Stimulated activated naive CD8-positive, alpha-beta T cell treated with anti-CD3 and anti-CD28 coated beads, Interleukin-15, amount 100 ng/mL, for 72 hours (primary cell): ENCODE measurements at regions not wholly inside any gene's neighbourhood (a gene's known extent, or its start where the extent isn't known, plus 50 kb on each side); places are given as distances from the start of the nearest gene placed in this dataset.
"Not testable (repeated sequence)": the region's sequence is repeated elsewhere in the genome, so short reads cannot be mapped to it uniquely, and the experiment has no call there.

ENCODE experiments used
- ATAC-seq: fragments of 150-1000 bp; cut with Tn5 transposase; 2 replicates; pipeline ENCODE4 v1.10.0; 2021; ENCODE audit warnings: mild to moderate bottlenecking, moderate library complexity
- DNase-seq, 2 donors: peaks; one replicate each; pipeline ENCODE4 v3.0.0; 2021 to 2022
- H3K27ac Mint-ChIP-seq, 2 donors: one replicate each; pipeline ENCODE4 v1.8.0; 2022; ENCODE audit warnings: mild to moderate bottlenecking in 2 of 2, mixed read lengths in 2 of 2, moderate library complexity in 2 of 2
- H3K27me3 Mint-ChIP-seq: one replicate; pipeline ENCODE4 v1.8.0; 2022; ENCODE audit warnings: mixed read lengths
- H3K4me1 Mint-ChIP-seq: one replicate; pipeline ENCODE4 v1.8.0; 2022; ENCODE audit warnings: mild to moderate bottlenecking, mixed read lengths
- H3K4me3 Mint-ChIP-seq, 2 donors: one replicate each; pipeline ENCODE4 v1.8.0; 2022; ENCODE audit warnings: mild to moderate bottlenecking in 2 of 2, mixed read lengths in 2 of 2, moderate library complexity in 1 of 2
- H3K9me3 Mint-ChIP-seq, 2 donors: one replicate each; pipeline ENCODE4 v1.8.0; 2022; ENCODE audit warnings: mixed read lengths in 2 of 2

DNA sequence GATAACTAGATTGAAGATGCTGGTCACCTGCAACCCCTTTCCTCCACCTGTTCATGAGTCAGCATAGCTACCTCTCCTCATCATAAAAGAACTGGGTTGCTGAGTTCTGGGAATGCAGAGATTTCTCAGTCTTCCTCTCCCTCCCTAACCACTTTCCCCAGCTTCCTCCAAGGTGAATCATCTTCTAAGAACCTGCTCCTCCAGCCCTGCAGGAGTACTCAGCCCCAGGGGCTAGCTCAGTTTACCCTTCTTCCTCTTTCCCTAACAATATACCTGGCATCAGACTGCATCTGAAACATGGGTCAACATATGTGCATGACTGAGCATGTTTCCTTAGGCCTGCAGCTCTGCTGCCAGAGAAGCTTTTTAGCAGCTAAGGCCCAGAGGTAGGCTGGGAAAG, 1157.5 kb upstream of the SEL1L start:
- H3K27ac Mint-ChIP-seq = not testable (repeated sequence)

DNA sequence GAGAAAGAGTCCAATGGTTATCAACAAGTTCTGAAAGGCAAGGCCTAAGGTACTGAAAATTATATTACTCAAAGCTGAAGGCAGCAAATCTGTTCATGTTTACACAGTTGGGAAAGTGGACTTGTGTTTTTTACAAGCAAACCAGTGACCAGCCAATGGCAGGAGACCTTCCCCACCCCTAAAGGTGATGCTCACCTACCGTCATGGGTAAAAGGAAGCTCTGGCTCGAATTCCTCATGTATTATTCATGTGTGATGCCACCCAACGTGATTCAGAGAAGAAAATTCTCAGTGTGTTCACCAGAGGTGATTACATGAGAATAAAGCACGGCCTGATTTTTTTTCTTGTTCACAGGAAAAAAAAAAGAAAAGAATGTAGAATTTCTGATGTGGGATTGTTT, 1161.2 kb upstream of the SEL1L start:
- peaks cover 8 to 9% of the 10 kb centered on the region in 2 donors for H3K9me3 Mint-ChIP-seq
- ATAC-seq (no peak), DNase-seq (no peak)
- H3K4me3 Mint-ChIP-seq = no peak overlapping the region
- no peaks in the 10 kb centered on the region for H3K27me3 Mint-ChIP-seq
- no peaks in the 10 kb centered on the region for H3K4me1 Mint-ChIP-seq
- no peak overlapping the region for H3K27ac Mint-ChIP-seq

More for the DNA sequence above, 1157.5 kb upstream of the SEL1L start:
- not testable (repeated sequence) for H3K4me1 Mint-ChIP-seq, ATAC-seq, H3K4me3 Mint-ChIP-seq, H3K27me3 Mint-ChIP-seq, H3K9me3 Mint-ChIP-seq, DNase-seq

DNA sequence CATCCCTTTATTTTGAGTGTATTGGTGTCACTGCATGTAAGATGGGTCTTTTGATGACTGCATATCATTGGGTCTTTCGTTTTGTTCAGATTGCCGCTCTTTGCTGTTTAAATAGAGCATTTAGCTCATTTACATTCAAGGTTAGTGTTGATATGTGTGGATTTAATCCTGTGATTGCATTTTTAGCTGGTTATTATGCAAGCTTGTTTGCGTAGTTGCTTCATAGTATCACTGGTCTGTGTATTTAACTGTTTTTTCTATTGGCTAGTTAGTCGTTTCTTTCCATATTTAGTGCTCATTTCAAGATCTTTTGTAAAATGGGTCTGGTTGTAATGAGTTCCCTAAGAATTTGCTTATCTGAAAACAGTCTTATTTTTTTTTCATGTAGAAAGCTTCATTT, 1170.6 kb upstream of the SEL1L start:
- H3K4me1 Mint-ChIP-seq = no peaks in the 10 kb centered on the region
- H3K4me3 Mint-ChIP-seq = no peak overlapping the region
- no peak for DNase-seq
- peaks cover 19 to 28% of the 10 kb centered on the region in 2 donors for H3K9me3 Mint-ChIP-seq
- ATAC-seq = no peak
- no peak overlapping the region for H3K27ac Mint-ChIP-seq
- no peaks in the 10 kb centered on the region for H3K27me3 Mint-ChIP-seq

- ATAC-seq (no peak), DNase-seq (peak; percentile 24 to 26)
- no peaks in the 10 kb centered on the region for H3K9me3 Mint-ChIP-seq
- H3K4me1 Mint-ChIP-seq = no peaks in the 10 kb centered on the region
- H3K27ac Mint-ChIP-seq = no peak overlapping the region
- no peaks in the 10 kb centered on the region for H3K27me3 Mint-ChIP-seq
- no peak overlapping the region for H3K4me3 Mint-ChIP-seq
These were observed 1176.7 kb upstream of the SEL1L start for GRCh38 chr14:82710267-82710841.

DNA sequence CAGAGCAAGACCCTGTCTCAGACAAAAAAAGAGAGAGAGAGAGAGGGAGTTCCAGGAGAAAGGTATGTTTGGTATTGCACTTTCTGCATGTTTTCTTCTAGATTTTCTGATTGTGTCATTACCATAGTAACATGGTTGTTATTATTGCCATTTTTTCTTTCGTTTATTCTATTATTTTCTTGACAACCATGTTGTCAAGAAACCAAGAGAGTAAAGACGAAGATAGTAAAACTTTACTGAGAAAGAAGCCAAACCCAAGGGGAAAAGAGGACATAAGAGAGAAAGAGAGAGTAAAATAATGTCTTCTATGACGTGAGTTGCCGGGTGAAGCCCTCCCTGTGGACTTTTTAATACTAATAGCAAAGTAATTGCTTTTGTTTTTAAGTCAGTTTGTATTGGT, 1186.0 kb upstream of the SEL1L start:
- H3K27ac Mint-ChIP-seq = no peak overlapping the region
- no peak overlapping the region for H3K4me3 Mint-ChIP-seq
- peaks cover 3 to 10% of the 10 kb centered on the region in 2 donors for H3K9me3 Mint-ChIP-seq
- no peaks in the 10 kb centered on the region for H3K27me3 Mint-ChIP-seq
- no peaks in the 10 kb centered on the region for H3K4me1 Mint-ChIP-seq
- ATAC-seq = no peak
- DNase-seq = no peak

DNA sequence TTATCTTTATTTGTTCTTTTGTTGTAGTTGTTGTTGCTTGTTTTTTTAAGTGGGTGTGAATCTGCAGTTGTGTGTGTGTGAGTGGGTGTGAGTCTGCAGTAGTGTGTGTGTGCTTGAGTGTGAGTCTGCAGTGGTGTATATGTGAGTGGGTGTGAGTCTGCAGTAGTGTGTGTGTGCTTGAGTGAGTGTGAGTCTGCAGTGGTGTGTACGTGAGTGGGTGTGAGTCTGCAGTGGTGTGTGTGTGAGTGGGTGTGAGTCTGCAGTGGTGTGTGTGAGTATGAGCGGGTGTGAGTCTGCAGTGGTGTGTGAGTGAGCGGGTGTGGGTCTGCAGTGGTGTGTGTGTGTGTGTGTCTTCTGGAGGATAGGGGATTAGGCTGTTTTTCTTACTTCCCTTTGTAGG, 1186.8 kb upstream of the SEL1L start:
- Mint-ChIP-seq H3K27me3 (no peaks in the 10 kb centered on the region), H3K4me3 (no peak overlapping the region), H3K27ac (no peak overlapping the region), H3K9me3 (peaks cover 11 to 17% of the 10 kb centered on the region in 2 donors), H3K4me1 (no peaks in the 10 kb centered on the region)
- DNase-seq = no peak
- ATAC-seq = no peak

DNA sequence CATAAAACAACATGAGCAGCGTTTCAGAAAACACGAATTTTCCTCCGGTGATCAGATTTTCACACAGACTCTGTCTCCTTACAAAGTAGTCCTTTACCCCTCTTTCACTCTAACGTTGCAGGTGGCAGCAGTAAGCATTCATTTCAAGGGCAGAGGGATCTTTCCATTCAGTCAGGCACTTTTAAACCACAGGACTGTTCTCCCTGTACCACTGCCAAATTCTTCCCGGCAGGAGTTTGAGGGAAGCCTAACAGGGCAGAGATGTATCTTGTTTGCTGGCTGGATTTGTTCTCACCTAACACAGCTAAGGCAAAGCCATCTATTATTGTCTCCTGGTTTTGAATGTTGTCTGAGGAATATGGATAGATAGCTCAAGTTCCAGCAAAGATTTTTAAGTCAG, 1187.3 kb upstream of the SEL1L start:
- no peaks in the 10 kb centered on the region for H3K4me1 Mint-ChIP-seq
- no peak overlapping the region for H3K27ac Mint-ChIP-seq
- no peak overlapping the region for H3K4me3 Mint-ChIP-seq
- DNase-seq = no peak
- ATAC-seq = no peak
- H3K27me3 Mint-ChIP-seq = no peaks in the 10 kb centered on the region
- peaks cover 11 to 17% of the 10 kb centered on the region in 2 donors for H3K9me3 Mint-ChIP-seq

GRCh38 chr14:82724316-82724715, 1190.7 kb upstream of the SEL1L start:
- no peaks in the 10 kb centered on the region for H3K4me1 Mint-ChIP-seq
- no peaks in the 10 kb centered on the region for H3K27me3 Mint-ChIP-seq
- no peak overlapping the region for H3K4me3 Mint-ChIP-seq
- H3K9me3 Mint-ChIP-seq = peaks cover 17 to 24% of the 10 kb centered on the region in 2 donors
- DNase-seq (no peak), ATAC-seq (no peak)
- H3K27ac Mint-ChIP-seq = no peak overlapping the region

DNA sequence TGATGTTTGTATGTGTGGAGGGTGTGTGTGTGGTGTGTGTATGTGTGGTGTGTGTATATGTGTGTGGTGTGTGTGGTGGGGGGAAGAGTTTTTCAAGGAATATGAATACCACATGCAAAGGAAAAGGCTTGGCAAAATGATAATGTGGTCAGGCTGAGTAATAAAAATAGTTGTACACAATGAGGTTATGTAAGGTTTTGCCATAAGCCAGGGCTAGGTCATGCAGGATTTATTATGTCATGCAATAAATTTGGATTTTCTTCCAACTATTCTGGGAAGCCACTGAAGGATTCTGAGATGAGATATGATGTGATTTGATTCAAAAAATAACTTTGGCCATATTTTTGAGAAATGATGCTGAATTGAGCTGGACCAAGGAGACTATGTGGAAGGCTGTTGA, 1191.6 kb upstream of the SEL1L start:
- ATAC-seq = no peak

GRCh38 chr14:82731526-82731925, 1197.9 kb upstream of the SEL1L start:
- H3K9me3 Mint-ChIP-seq = peaks cover 4 to 31% of the 10 kb centered on the region in 2 donors
- DNase-seq = no peak
- H3K4me3 Mint-ChIP-seq = no peak overlapping the region
- no peak for ATAC-seq
- no peaks in the 10 kb centered on the region for H3K4me1 Mint-ChIP-seq
- no peaks in the 10 kb centered on the region for H3K27me3 Mint-ChIP-seq
- H3K27ac Mint-ChIP-seq = no peak overlapping the region

More for the DNA sequence above, 1191.6 kb upstream of the SEL1L start:
- H3K27ac Mint-ChIP-seq = no peak overlapping the region
- H3K4me3 Mint-ChIP-seq = no peak overlapping the region
- H3K27me3 Mint-ChIP-seq = no peaks in the 10 kb centered on the region
- peaks cover 16 to 26% of the 10 kb centered on the region in 2 donors for H3K9me3 Mint-ChIP-seq
- H3K4me1 Mint-ChIP-seq = no peaks in the 10 kb centered on the region
- no peak for DNase-seq

GRCh38 chr14:82740547-82740946, 1206.9 kb upstream of the SEL1L start:
- H3K27ac Mint-ChIP-seq = no peak overlapping the region
- H3K9me3 Mint-ChIP-seq = peaks cover 9 to 21% of the 10 kb centered on the region in 2 donors
- H3K4me1 Mint-ChIP-seq = no peaks in the 10 kb centered on the region
- no peak for ATAC-seq
- H3K27me3 Mint-ChIP-seq = no peaks in the 10 kb centered on the region
- no peak overlapping the region for H3K4me3 Mint-ChIP-seq
- DNase-seq = no peak

DNA sequence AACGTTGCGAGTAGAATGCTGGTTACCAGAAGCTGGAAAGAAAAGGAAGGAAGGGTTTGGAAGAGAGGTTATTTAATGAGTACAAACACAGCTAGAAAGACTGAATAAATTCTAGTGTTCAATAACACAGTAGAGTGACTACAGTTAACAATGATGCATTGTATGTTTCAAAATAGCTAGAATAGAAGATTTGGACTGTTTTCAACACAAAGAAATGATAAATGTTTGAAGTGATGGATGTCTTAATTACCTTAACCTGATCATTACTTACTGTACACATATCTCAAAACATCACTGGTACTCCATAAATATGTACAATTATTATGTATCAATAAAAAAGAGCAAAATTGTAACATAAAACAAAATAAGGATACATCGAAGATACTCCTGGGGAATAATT, 1221.8 kb upstream of the SEL1L start:
- H3K27me3 Mint-ChIP-seq = no peaks in the 10 kb centered on the region
- no peak overlapping the region for H3K27ac Mint-ChIP-seq
- H3K9me3 Mint-ChIP-seq = peaks cover 11 to 14% of the 10 kb centered on the region in 2 donors
- H3K4me3 Mint-ChIP-seq = no peak overlapping the region
- ATAC-seq (no peak), DNase-seq (no peak)
- H3K4me1 Mint-ChIP-seq = no peaks in the 10 kb centered on the region

DNA sequence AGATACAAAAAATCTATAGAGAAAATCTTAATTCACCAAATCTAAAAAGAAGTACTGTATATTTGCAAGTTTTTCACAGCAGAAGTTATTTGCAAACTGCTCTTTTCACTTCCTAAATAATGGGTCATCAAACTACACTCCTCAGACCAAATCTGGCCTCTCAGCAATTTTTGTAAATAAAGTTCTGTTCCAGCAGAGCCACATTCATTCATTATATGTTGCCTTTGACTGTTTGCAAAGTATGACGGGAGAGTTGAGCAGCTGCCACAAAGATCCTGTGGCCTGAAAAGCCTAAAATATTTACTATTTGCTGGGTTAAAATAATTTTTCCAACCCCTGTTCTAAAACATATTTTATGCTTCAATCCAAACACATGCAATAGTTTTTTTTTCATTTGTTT, 1222.3 kb upstream of the SEL1L start:
- no peaks in the 10 kb centered on the region for H3K27me3 Mint-ChIP-seq
- H3K4me1 Mint-ChIP-seq = no peaks in the 10 kb centered on the region
- peaks cover 11 to 14% of the 10 kb centered on the region in 2 donors for H3K9me3 Mint-ChIP-seq
- DNase-seq (no peak), ATAC-seq (no peak)
- no peak overlapping the region for H3K27ac Mint-ChIP-seq
- H3K4me3 Mint-ChIP-seq = no peak overlapping the region

- DNase-seq = no peak
- Mint-ChIP-seq H3K9me3 (peaks cover 8 to 11% of the 10 kb centered on the region in 2 donors), H3K27me3 (no peaks in the 10 kb centered on the region), H3K4me1 (no peaks in the 10 kb centered on the region), H3K4me3 (no peak overlapping the region), H3K27ac (no peak overlapping the region)
- ATAC-seq = no peak
These were observed 1224.1 kb upstream of the SEL1L start for GRCh38 chr14:82757776-82758175.

GRCh38 chr14:82759656-82760055, 1226.0 kb upstream of the SEL1L start:
- Mint-ChIP-seq H3K27ac (no peak overlapping the region), H3K4me3 (no peak overlapping the region), H3K27me3 (no peaks in the 10 kb centered on the region), H3K9me3 (peaks cover 6 to 8% of the 10 kb centered on the region in 2 donors), H3K4me1 (no peaks in the 10 kb centered on the region)
- ATAC-seq (no peak), DNase-seq (no peak)

DNA sequence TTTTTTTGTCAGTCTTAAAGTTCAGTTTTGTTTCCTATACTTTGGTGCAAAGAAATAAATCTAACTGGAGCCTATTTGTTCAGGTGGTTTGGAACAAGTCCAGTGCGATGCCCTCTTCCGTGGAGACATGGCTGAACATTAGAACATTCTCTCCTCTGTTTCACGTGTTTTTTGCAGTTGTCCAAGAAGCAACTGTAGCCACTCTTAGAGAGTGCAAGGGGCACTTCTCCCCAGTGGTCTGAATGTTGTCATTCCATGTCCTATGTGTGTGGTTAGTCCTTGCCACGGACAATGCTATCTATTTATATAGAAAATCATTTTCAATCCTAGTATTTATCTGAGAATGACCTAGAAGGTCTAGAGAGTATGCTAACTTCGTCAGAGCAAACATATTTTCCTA, 1232.5 kb upstream of the SEL1L start:
- Mint-ChIP-seq H3K27me3 (no peaks in the 10 kb centered on the region), H3K9me3 (peaks cover 0 to 7% of the 10 kb centered on the region in 2 donors), H3K4me3 (no peak overlapping the region), H3K27ac (no peak overlapping the region), H3K4me1 (no peaks in the 10 kb centered on the region)
- ATAC-seq (no peak), DNase-seq (no peak)

DNA sequence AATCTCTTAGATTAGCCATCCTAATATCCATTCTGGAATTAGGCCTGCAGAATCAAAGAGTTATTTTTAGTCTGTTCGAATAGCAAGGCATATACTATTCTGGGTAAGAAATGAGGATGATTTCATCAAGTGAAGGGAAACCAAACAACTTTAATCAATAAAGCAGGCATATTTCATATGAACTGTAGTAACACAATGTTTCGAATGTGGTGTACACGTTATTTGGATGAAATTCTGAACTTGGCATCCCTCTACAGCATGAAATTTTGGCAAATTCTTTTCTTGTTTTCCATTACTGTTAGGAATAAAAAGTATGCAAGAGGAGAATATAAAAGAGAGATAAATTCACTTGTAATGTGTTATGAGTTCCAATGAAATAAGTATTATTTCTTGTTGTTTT, 1233.3 kb upstream of the SEL1L start:
- no peak overlapping the region for H3K4me3 Mint-ChIP-seq
- H3K27me3 Mint-ChIP-seq = no peaks in the 10 kb centered on the region
- ATAC-seq (no peak), DNase-seq (no peak)
- H3K9me3 Mint-ChIP-seq = peaks cover 0 to 7% of the 10 kb centered on the region in 2 donors
- H3K4me1 Mint-ChIP-seq = no peaks in the 10 kb centered on the region
- H3K27ac Mint-ChIP-seq = no peak overlapping the region
